ENCODE measurements at regions not wholly inside any gene's neighbourhood (a gene's known extent, or its start where the extent isn't known, plus 50 kb on each side); places are given as distances from the start of the nearest gene placed in this dataset.

GRCh38 chr6:92510137-92510536 is 909.2 kb downstream of the EPHA7 start:
- ChIA-PET CTCF (no interaction called here), POLR2A (no interaction called here)
- ATAC-seq (ENCODE audit: low read depth) (no peak), DNase-seq (no peak)
- Mint-ChIP-seq H3K27ac (no peak overlapping the region), H3K36me3 (ENCODE audit: low read depth) (no peaks in the 10 kb centered on the region), H3K27me3 (no peaks in the 10 kb centered on the region), H3K4me1 (no peaks in the 10 kb centered on the region), H3K9me3 (peaks cover 21% of the 10 kb centered on the region), H3K4me3 (no peak overlapping the region)
- intact Hi-C loops (cut with micrococcal nuclease) = no loop called here
- TF ChIP-seq, protein P1, sequence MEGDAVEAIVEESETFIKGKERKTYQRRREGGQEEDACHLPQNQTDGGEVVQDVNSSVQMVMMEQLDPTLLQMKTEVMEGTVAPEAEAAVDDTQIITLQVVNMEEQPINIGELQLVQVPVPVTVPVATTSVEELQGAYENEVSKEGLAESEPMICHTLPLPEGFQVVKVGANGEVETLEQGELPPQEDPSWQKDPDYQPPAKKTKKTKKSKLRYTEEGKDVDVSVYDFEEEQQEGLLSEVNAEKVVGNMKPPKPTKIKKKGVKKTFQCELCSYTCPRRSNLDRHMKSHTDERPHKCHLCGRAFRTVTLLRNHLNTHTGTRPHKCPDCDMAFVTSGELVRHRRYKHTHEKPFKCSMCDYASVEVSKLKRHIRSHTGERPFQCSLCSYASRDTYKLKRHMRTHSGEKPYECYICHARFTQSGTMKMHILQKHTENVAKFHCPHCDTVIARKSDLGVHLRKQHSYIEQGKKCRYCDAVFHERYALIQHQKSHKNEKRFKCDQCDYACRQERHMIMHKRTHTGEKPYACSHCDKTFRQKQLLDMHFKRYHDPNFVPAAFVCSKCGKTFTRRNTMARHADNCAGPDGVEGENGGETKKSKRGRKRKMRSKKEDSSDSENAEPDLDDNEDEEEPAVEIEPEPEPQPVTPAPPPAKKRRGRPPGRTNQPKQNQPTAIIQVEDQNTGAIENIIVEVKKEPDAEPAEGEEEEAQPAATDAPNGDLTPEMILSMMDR (IDR thresholded peaks at IDR 0.05) = no peak

DNA sequence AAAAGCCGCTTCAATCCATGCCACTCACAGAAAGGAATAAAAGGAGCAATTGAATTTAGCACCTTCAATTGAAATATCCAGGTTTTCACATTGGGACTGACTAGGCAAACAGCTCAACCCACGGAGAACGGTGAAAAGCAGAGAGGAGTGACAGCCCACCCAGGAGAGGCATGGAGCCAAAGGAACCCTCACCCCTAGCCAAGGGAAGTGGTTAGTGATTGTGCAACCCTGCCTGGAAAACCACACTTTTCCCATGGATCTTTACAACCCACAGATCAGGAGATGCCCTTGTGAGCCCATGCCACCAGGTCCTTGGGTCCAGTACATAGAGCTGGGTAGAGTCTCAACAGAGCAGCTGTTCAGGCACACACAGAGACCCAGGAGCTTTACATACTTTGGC is 911.8 kb downstream of the EPHA7 start:
- ChIA-PET POLR2A (no interaction called here), CTCF (no interaction called here)
- no peak overlapping the region for H3K4me3 Mint-ChIP-seq
- ATAC-seq (ENCODE audit: low read depth) = no peak
- no peaks in the 10 kb centered on the region for H3K4me1 Mint-ChIP-seq
- peaks cover 13% of the 10 kb centered on the region for H3K9me3 Mint-ChIP-seq
- no peak overlapping the region for H3K27ac Mint-ChIP-seq
- DNase-seq = no peak
- no peaks in the 10 kb centered on the region for H3K36me3 Mint-ChIP-seq (ENCODE audit: low read depth)
- TF ChIP-seq, protein P1 (IDR thresholded peaks at IDR 0.05) = no peak
- intact Hi-C loops (cut with micrococcal nuclease) = no loop called here
- no peaks in the 10 kb centered on the region for H3K27me3 Mint-ChIP-seq

DNA sequence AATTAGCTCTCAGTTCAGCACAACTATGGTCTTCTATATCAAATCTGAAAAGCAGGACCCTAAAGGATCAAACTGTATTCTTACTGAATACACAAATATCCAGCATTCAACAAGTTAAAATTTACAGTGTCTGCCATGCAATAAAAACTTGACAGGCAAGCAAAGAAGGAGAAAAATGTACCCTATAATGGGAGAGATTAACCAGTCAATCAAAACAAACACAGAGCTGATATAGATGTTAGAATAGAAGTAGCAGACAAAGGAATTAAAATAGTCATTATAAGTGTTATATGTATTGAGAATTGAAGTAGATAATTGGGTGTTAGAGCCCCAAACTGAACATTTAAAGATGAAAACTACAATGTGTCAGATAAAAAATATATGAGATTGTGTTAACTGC is 914.9 kb downstream of the EPHA7 start:
- TF ChIP-seq, protein P1 (IDR thresholded peaks at IDR 0.05) = no peak
- H3K36me3 Mint-ChIP-seq (ENCODE audit: low read depth) = no peaks in the 10 kb centered on the region
- ChIA-PET CTCF (no interaction called here), POLR2A (no interaction called here)
- H3K27ac Mint-ChIP-seq = no peak overlapping the region
- H3K9me3 Mint-ChIP-seq = peaks cover 2% of the 10 kb centered on the region
- H3K27me3 Mint-ChIP-seq = no peaks in the 10 kb centered on the region
- no peaks in the 10 kb centered on the region for H3K4me1 Mint-ChIP-seq
- ATAC-seq (ENCODE audit: low read depth) (no peak), DNase-seq (no peak)
- intact Hi-C loops (cut with micrococcal nuclease) = no loop called here
- H3K4me3 Mint-ChIP-seq = no peak overlapping the region

DNA sequence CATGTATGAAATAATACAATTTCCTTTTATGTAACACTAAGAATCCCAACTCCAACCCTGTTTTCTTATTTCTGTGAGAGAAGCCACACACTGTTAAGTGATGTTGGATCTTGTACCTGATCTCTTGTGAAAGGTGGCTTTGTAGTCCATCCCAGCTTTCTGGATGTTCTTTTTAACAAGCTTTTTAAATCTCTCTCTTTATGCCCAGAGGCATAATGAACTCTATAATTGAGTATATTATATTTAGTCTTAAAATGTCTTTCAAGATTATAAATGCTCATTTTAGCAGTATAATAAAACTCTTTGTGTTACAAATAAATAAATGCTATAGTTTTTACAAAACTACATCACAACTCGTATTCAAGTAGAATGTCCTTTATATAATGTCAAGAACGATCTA is 922.1 kb downstream of the EPHA7 start:
- intact Hi-C loops (cut with micrococcal nuclease) = no loop called here
- DNase-seq (no peak), ATAC-seq (ENCODE audit: low read depth) (no peak)
- no peaks in the 10 kb centered on the region for H3K27me3 Mint-ChIP-seq
- H3K9me3 Mint-ChIP-seq = peaks cover 1% of the 10 kb centered on the region
- ChIA-PET POLR2A (no interaction called here), CTCF (no interaction called here)
- TF ChIP-seq, protein P1 (IDR thresholded peaks at IDR 0.05) = no peak
- no peak overlapping the region for H3K4me3 Mint-ChIP-seq
- H3K4me1 Mint-ChIP-seq = no peaks in the 10 kb centered on the region
- no peaks in the 10 kb centered on the region for H3K36me3 Mint-ChIP-seq (ENCODE audit: low read depth)
- H3K27ac Mint-ChIP-seq = no peak overlapping the region

DNA sequence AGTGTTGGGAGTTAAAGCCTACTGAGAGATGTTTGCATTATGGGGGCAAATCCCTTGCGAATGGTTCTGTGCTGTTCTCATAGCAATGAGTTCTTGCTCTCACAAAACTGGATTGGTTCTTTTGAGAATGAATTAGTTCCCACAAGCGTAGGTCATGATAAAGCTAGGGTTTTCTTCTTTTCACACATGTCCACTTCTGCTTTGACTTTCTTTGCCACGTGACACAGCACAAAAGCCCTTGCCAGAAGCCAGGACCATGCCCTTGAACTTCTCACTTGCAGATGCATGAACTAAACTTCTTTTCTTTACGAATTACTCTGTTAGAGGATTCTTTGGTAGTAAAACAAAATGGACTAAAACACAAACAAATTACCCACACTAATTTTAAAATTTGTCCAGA is 922.8 kb downstream of the EPHA7 start:
- TF ChIP-seq, protein P1 (IDR thresholded peaks at IDR 0.05) = no peak
- POLR2A ChIA-PET = no interaction called here

More for the DNA sequence above, 922.8 kb downstream of the EPHA7 start:
- no peak overlapping the region for H3K4me3 Mint-ChIP-seq
- DNase-seq (no peak), ATAC-seq (ENCODE audit: low read depth) (no peak)
- H3K27me3 Mint-ChIP-seq = no peaks in the 10 kb centered on the region
- CTCF ChIA-PET = no interaction called here
- peaks cover 1% of the 10 kb centered on the region for H3K9me3 Mint-ChIP-seq
- H3K36me3 Mint-ChIP-seq (ENCODE audit: low read depth) = no peaks in the 10 kb centered on the region
- no peaks in the 10 kb centered on the region for H3K4me1 Mint-ChIP-seq
- intact Hi-C loops (cut with micrococcal nuclease) = no loop called here
- no peak overlapping the region for H3K27ac Mint-ChIP-seq

All from activated B cell treated with CpG ODN at 0.5 μM for 24 hours (primary cell).